ENCODE measurements at regions not wholly inside any gene's neighbourhood (a gene's known extent, or its start where the extent isn't known, plus 50 kb on each side); places are given as distances from the start of the nearest gene placed in this dataset.

DNA sequence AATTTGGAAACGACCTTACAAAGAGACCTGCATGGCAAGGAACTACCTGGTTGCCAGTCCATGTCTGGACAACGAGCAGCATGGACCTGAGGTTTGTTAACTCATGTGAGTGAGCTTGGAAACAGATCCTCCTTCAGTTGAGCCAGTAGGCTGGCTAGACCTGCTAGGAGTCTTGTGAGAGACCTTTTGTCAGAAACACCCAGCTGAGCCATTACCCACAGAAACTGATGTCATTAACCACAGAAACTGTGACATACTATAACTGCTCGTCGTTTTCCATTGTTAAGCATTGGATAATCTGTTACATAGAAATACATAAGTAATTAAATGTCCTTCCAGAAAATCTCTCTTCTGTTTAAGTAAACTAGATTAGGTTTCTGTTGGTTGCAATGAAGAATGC lies 211.1 kb upstream of the C21orf91 start:
- no TSS peak for BruUV-seq (replicated peaks)
- no peak for FAIRE-seq
- no peak overlapping the region for H3K4me2 ChIP-seq (ENCODE audit: insufficient read depth, low read length)
- in situ Hi-C loops (cut with MboI) (no loop called here), intact Hi-C loops (cut with micrococcal nuclease) (no loop called here)
- TF ChIP-seq, protein P1, sequence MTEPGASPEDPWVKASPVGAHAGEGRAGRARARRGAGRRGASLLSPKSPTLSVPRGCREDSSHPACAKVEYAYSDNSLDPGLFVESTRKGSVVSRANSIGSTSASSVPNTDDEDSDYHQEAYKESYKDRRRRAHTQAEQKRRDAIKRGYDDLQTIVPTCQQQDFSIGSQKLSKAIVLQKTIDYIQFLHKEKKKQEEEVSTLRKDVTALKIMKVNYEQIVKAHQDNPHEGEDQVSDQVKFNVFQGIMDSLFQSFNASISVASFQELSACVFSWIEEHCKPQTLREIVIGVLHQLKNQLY (CRISPR knock-in tag; conservative IDR thresholded peaks at IDR 0.05): no peak
- TF ChIP-seq SMAD3 (CRISPR knock-in tag; conservative IDR thresholded peaks at IDR 0.05) (no peak), HCFC1 (IDR thresholded peaks at IDR 0.05; ENCODE audit: low read depth, low read length) (no peak), PTTG1 (tag; IDR thresholded peaks at IDR 0.05; ENCODE audit: low read depth) (no peak), ZNF41 (CRISPR knock-in tag; conservative IDR thresholded peaks at IDR 0.05) (no peak), ARID2 (IDR thresholded peaks at IDR 0.05) (no peak), MXI1 (IDR thresholded peaks at IDR 0.05; ENCODE audit: low read depth, low read length) (no peak), TBL1XR1 (IDR thresholded peaks at IDR 0.05; ENCODE audit: low read length in 2 of 2) (no peak), NFIX (CRISPR knock-in tag; IDR thresholded peaks at IDR 0.05; ENCODE audit: low read depth) (no peak), ZEB2 (IDR thresholded peaks at IDR 0.05) (no peak), LARP7 (IDR thresholded peaks at IDR 0.05) (no peak), KLF16 (IDR thresholded peaks at IDR 0.05) (no peak), MIER1 (IDR thresholded peaks at IDR 0.05; ENCODE audit: low read depth) (no peak), BRD9 (IDR thresholded peaks at IDR 0.05; ENCODE audit: low read depth, partially characterized antibody) (no peak), CBX2 (IDR thresholded peaks at IDR 0.05; ENCODE audit: insufficient read depth, low read length, poor library complexity, severe bottlenecking) (no peak), HNRNPH1 (optimal IDR thresholded peaks at IDR 0.05; ENCODE audit: low read depth, low read length) (no peak), NFATC3 (IDR thresholded peaks at IDR 0.05) (no peak)
- TF ChIP-seq, protein P2, sequence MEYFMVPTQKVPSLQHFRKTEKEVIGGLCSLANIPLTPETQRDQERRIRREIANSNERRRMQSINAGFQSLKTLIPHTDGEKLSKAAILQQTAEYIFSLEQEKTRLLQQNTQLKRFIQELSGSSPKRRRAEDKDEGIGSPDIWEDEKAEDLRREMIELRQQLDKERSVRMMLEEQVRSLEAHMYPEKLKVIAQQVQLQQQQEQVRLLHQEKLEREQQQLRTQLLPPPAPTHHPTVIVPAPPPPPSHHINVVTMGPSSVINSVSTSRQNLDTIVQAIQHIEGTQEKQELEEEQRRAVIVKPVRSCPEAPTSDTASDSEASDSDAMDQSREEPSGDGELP (CRISPR knock-in tag; IDR thresholded peaks at IDR 0.05; ENCODE audit: borderline replicate concordance): no peak
- TF ChIP-seq, protein P3, sequence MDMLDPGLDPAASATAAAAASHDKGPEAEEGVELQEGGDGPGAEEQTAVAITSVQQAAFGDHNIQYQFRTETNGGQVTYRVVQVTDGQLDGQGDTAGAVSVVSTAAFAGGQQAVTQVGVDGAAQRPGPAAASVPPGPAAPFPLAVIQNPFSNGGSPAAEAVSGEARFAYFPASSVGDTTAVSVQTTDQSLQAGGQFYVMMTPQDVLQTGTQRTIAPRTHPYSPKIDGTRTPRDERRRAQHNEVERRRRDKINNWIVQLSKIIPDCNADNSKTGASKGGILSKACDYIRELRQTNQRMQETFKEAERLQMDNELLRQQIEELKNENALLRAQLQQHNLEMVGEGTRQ (CRISPR knock-in tag; IDR thresholded peaks at IDR 0.05): no peak
- TF ChIP-seq, protein P4, sequence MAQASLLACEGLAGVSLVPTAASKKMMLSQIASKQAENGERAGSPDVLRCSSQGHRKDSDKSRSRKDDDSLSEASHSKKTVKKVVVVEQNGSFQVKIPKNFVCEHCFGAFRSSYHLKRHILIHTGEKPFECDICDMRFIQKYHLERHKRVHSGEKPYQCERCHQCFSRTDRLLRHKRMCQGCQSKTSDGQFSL (CRISPR knock-in tag; IDR thresholded peaks at IDR 0.05): no peak
- TF ChIP-seq, protein P4 (tag; IDR thresholded peaks at IDR 0.05): no peak
- no peak overlapping the region for H3K4me3 ChIP-seq
- no peaks in the 10 kb centered on the region for H3K27me3 ChIP-seq (ENCODE audit: control insufficient read depth in 2 of 2, insufficient read depth in 2 of 2, low read length in 2 of 2)
- 0% methylated on average over 4 of the region's 4 CpGs for WGBS (ENCODE audit: insufficient coverage, low coverage, missing lambda C conversion rate)
- no peaks in the 10 kb centered on the region for H4K20me1 ChIP-seq (replicated peaks; ENCODE audit: control insufficient read depth, insufficient read depth, low read length)
- POLR2A ChIA-PET: no interaction called here
- H3K27ac ChIP-seq (ENCODE audit: extremely low read depth, low read depth, low read length): no peak overlapping the region
- CTCF ChIA-PET (ENCODE audit: low intra/inter-chr PET ratio): no interaction called here
- no peaks in the 10 kb centered on the region for H3K4me1 ChIP-seq (replicated peaks in 1 of 2; ENCODE audit: control insufficient read depth in 2 of 2, insufficient read depth in 2 of 2, low read length in 2 of 2)
- H3K9me3 ChIP-seq (replicated peaks; ENCODE audit: control insufficient read depth, insufficient read depth, low read depth, low read length): no peaks in the 10 kb centered on the region
- no peaks in the 10 kb centered on the region for H3K9me1 ChIP-seq (ENCODE audit: control insufficient read depth, insufficient read depth, low read length)
- H3K9ac ChIP-seq (ENCODE audit: insufficient read depth in 1 of 2, low read depth in 2 of 2, low read length in 2 of 2): no peak overlapping the region
- H2AFZ ChIP-seq (ENCODE audit: low read depth, low read length): no peak overlapping the region
- no peaks in the 10 kb centered on the region for H3K36me3 ChIP-seq (ENCODE audit: control insufficient read depth, insufficient read depth, low read length)
- ATAC-seq: no peak
- DNase-seq (ENCODE audit: extremely low read depth in 1 of 4, low spot score in 3 of 4): no peak
- no peaks in the 10 kb centered on the region for H3K79me2 ChIP-seq (ENCODE audit: control insufficient read depth, insufficient read depth, low read length)
